ENCODE measurements at regions not wholly inside any gene's neighbourhood (a gene's known extent, or its start where the extent isn't known, plus 50 kb on each side); places are given as distances from the start of the nearest gene placed in this dataset.

GRCh38 chr4:53956053-53956452 lies 108.4 kb downstream of the CHIC2 start (continued):
- no peak for TF ChIP-seq USF1 (IDR thresholded peaks at IDR 0.05; ENCODE audit: borderline replicate concordance, low read depth)
- no peak for TF ChIP-seq FOXM1 (IDR thresholded peaks at IDR 0.05; ENCODE audit: low read depth)
- TF ChIP-seq YY1 (IDR thresholded peaks at IDR 0.05; ENCODE audit: low read depth), result no peak
- no peak for TF ChIP-seq NFIC (IDR thresholded peaks at IDR 0.05; ENCODE audit: borderline replicate concordance)
- no peak for TF ChIP-seq TAF1 (IDR thresholded peaks at IDR 0.05; ENCODE audit: borderline replicate concordance, low read depth, low read length)
- no peak for TF ChIP-seq EZH2phosphoT487 (IDR thresholded peaks at IDR 0.05; ENCODE audit: borderline replicate concordance, low read depth)
- no peak for TF ChIP-seq RAD21 (IDR thresholded peaks at IDR 0.05; ENCODE audit: low read length)
- no peak for TF ChIP-seq RXRA (IDR thresholded peaks at IDR 0.05; ENCODE audit: borderline replicate concordance, low read depth)

GRCh38 chr4:53951414-53951813 lies 113.0 kb downstream of the CHIC2 start:
- CTCF ChIA-PET, result interaction anchor here (1.5 kb wide), 1 partner anchor 22 kb away, joined by 5 read pairs; no protein-coding TSS in a partner anchor
- H3K36me3 ChIP-seq (replicated peaks in 1 of 2; ENCODE audit: control insufficient read depth in 1 of 2, insufficient read depth in 2 of 2, low read length in 1 of 2), result no peaks in the 10 kb centered on the region

More at GRCh38 chr4:53951414-53951813, 113.0 kb downstream of the CHIC2 start:
- H3K79me2 ChIP-seq (ENCODE audit: insufficient read depth), result no peaks in the 10 kb centered on the region
- no peak overlapping the region for H3K4me3 ChIP-seq (ENCODE audit: low read depth in 2 of 2, low read length in 1 of 2)
- H3K27ac ChIP-seq (ENCODE audit: low read depth in 2 of 2, low read length in 1 of 2), result no peak overlapping the region
- WGBS (ENCODE audit: low lambda C conversion rate), result 64% methylated on average over 4 of the region's 4 CpGs
- no peak overlapping the region for H2AFZ ChIP-seq (ENCODE audit: low read depth)
- no peaks in the 10 kb centered on the region for H3K9me3 ChIP-seq
- DNase-seq, result no peak
- no peak for TF ChIP-seq GABPA (IDR thresholded peaks at IDR 0.05; ENCODE audit: low read depth)
- no peak for TF ChIP-seq ZBTB33 (IDR thresholded peaks at IDR 0.05; ENCODE audit: borderline replicate concordance, low read depth)
- no peak for TF ChIP-seq EP300 (IDR thresholded peaks at IDR 0.05; ENCODE audit: borderline replicate concordance in 1 of 2, low read depth in 1 of 2, low read length in 1 of 2)
- TF ChIP-seq POLR2AphosphoS5 (IDR thresholded peaks at IDR 0.05; ENCODE audit: low read depth, low read length), result no peak
- no peak for TF ChIP-seq MXI1 (IDR thresholded peaks at IDR 0.05; ENCODE audit: low read depth, low read length)
- no peak for TF ChIP-seq RFX5 (IDR thresholded peaks at IDR 0.05; ENCODE audit: low read length)
- TF ChIP-seq RAD21 (IDR thresholded peaks at IDR 0.05; ENCODE audit: low read length), result no peak
- no peak for TF ChIP-seq JUND (IDR thresholded peaks at IDR 0.05)
- no peak for TF ChIP-seq FOSL2 (IDR thresholded peaks at IDR 0.05; ENCODE audit: borderline replicate concordance, low read depth)
- no peak for TF ChIP-seq SMC3 (IDR thresholded peaks at IDR 0.05; ENCODE audit: low read depth, low read length)
- TF ChIP-seq PBX3 (IDR thresholded peaks at IDR 0.05), result no peak
- no peak for TF ChIP-seq MEF2A (IDR thresholded peaks at IDR 0.05; ENCODE audit: borderline replicate concordance, low read depth)
- no peak for TF ChIP-seq SIN3A (IDR thresholded peaks at IDR 0.05; ENCODE audit: borderline replicate concordance, low read depth, low read length)
- TF ChIP-seq REST (IDR thresholded peaks at IDR 0.05; ENCODE audit: low read depth, low read length), result no peak
- TF ChIP-seq FOXM1 (IDR thresholded peaks at IDR 0.05; ENCODE audit: low read depth), result no peak
- no peak for TF ChIP-seq TEAD4 (IDR thresholded peaks at IDR 0.05; ENCODE audit: borderline replicate concordance, insufficient read depth)
- no peak for TF ChIP-seq EZH2phosphoT487 (IDR thresholded peaks at IDR 0.05; ENCODE audit: borderline replicate concordance, low read depth)
- no peak for TF ChIP-seq MAX (IDR thresholded peaks at IDR 0.05; ENCODE audit: low read depth)
- H4K20me1 ChIP-seq (ENCODE audit: insufficient read depth), result no peaks in the 10 kb centered on the region
- no peaks in the 10 kb centered on the region for H3K9me2 ChIP-seq
- H3K9ac ChIP-seq, result no peak overlapping the region
- H3K4me1 ChIP-seq (ENCODE audit: control insufficient read depth in 1 of 2, insufficient read depth in 2 of 2, low read depth in 1 of 2, low read length in 1 of 2), result peaks cover 0 to 9% of the 10 kb centered on the region in 2 experiments; a peak in 1 of 4 replicates
- no peak overlapping the region for H3K4me2 ChIP-seq
- H3F3A ChIP-seq (replicated peaks; ENCODE audit: insufficient read depth), result no peaks in the 10 kb centered on the region
- POLR2A ChIA-PET, result no interaction called here
- no peaks in the 10 kb centered on the region for H3K27me3 ChIP-seq (ENCODE audit: insufficient read depth)
